Liver (tissue), 3 donors: ENCODE measurements at regions not wholly inside any gene's neighbourhood (a gene's known extent, or its start where the extent isn't known, plus 50 kb on each side); places are given as distances from the start of the nearest gene placed in this dataset.

Experiments
- FOXA1 ChIP-seq: IDR thresholded peaks from 2 replicates; pipeline ENCODE4 v1.6.1; 2016; ENCODE audit warnings: antibody characterized with exemption
- GABPA ChIP-seq, 2 donors: IDR thresholded peaks in 1 of 2; conservative IDR thresholded peaks in 1 of 2; 2 replicates each; pipeline ENCODE4 v1.6.1; 2016; ENCODE audit warnings: antibody characterized with exemption in 2 of 2, mild to moderate bottlenecking in 1 of 2, moderate library complexity in 1 of 2
- JUND ChIP-seq, 2 donors: IDR thresholded peaks; 2 replicates each; pipeline ENCODE4 v1.6.1; 2016; ENCODE audit warnings: antibody characterized with exemption in 2 of 2
- NR2F2 ChIP-seq: IDR thresholded peaks from 2 replicates; pipeline ENCODE4 v1.6.1; 2016; ENCODE audit warnings: antibody characterized with exemption
- RAD21 ChIP-seq, 2 donors: IDR thresholded peaks; 2 replicates each; pipeline ENCODE4 v1.6.1; 2016; ENCODE audit warnings: antibody characterized with exemption in 2 of 2, mild to moderate bottlenecking in 2 of 2
- RXRA ChIP-seq, 2 donors: IDR thresholded peaks; 2 replicates each; pipeline ENCODE4 v1.6.1; 2017 to 2018; ENCODE audit warnings: antibody characterized with exemption in 2 of 2, mild to moderate bottlenecking in 1 of 2
- SP1 ChIP-seq: IDR thresholded peaks from 2 replicates; pipeline ENCODE4 v1.6.1; 2018; ENCODE audit warnings: antibody characterized with exemption, mild to moderate bottlenecking
- TAF1 ChIP-seq: conservative IDR thresholded peaks from 2 replicates; pipeline ENCODE4 v1.6.1; 2016; ENCODE audit warnings: antibody characterized with exemption, mild to moderate bottlenecking
- TF ChIP-seq, protein P1 (sequence below): fragments of 150-350 bp; IDR thresholded peaks from 2 replicates; pipeline ENCODE4 v1.5.1; 2017; ENCODE audit warnings: improper control_type of control experiment, low read depth, low read length; ENCODE audit not compliant: missing input control
- TF ChIP-seq, protein P2 (sequence below): IDR thresholded peaks from 2 replicates; pipeline ENCODE4 v1.6.1; 2016; ENCODE audit warnings: antibody characterized with exemption
- TF ChIP-seq, protein P3 (sequence below): IDR thresholded peaks from 2 replicates; pipeline ENCODE4 v1.6.1; 2016; ENCODE audit warnings: antibody characterized with exemption, mild to moderate bottlenecking
- TF ChIP-seq, protein P4 (sequence below): IDR thresholded peaks from 2 replicates; pipeline ENCODE4 v1.6.1; 2016; ENCODE audit warnings: antibody characterized with exemption
- TF ChIP-seq, protein P5 (sequence below): IDR thresholded peaks from 2 replicates; pipeline ENCODE4 v1.6.1; 2016; ENCODE audit warnings: antibody characterized with exemption
- donor health status: healthy.
- donor health status: healthy.

DNA sequence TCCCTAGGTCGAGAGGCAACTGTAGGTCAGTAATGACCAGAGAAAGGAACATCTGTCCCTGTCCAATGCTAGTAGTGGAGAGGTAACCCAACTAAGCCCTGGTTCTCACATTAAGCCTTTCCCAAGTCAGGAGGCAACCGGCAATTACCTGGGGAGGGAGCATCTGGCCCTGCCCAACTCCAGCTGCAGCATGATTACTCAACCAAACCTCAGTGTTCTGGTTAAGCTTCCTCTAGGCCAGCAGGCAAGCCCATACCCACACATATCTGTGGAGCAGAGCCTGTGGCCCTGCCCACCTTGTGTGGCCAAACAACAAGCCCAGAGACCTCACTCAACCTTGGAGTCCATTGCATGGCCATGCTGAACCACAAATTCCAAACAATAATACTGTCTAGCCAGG lies 220.8 kb upstream of the SLC24A2 start:
- TF ChIP-seq NR2F2, result no peak
- TF ChIP-seq, protein P1, sequence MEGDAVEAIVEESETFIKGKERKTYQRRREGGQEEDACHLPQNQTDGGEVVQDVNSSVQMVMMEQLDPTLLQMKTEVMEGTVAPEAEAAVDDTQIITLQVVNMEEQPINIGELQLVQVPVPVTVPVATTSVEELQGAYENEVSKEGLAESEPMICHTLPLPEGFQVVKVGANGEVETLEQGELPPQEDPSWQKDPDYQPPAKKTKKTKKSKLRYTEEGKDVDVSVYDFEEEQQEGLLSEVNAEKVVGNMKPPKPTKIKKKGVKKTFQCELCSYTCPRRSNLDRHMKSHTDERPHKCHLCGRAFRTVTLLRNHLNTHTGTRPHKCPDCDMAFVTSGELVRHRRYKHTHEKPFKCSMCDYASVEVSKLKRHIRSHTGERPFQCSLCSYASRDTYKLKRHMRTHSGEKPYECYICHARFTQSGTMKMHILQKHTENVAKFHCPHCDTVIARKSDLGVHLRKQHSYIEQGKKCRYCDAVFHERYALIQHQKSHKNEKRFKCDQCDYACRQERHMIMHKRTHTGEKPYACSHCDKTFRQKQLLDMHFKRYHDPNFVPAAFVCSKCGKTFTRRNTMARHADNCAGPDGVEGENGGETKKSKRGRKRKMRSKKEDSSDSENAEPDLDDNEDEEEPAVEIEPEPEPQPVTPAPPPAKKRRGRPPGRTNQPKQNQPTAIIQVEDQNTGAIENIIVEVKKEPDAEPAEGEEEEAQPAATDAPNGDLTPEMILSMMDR, result no peak
- TF ChIP-seq RAD21 (IDR thresholded peaks at IDR 0.05), result no peak
- TF ChIP-seq, protein P2, sequence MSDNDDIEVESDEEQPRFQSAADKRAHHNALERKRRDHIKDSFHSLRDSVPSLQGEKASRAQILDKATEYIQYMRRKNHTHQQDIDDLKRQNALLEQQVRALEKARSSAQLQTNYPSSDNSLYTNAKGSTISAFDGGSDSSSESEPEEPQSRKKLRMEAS, result no peak
- TF ChIP-seq JUND (IDR thresholded peaks at IDR 0.05), result no peak
- TF ChIP-seq, protein P3, sequence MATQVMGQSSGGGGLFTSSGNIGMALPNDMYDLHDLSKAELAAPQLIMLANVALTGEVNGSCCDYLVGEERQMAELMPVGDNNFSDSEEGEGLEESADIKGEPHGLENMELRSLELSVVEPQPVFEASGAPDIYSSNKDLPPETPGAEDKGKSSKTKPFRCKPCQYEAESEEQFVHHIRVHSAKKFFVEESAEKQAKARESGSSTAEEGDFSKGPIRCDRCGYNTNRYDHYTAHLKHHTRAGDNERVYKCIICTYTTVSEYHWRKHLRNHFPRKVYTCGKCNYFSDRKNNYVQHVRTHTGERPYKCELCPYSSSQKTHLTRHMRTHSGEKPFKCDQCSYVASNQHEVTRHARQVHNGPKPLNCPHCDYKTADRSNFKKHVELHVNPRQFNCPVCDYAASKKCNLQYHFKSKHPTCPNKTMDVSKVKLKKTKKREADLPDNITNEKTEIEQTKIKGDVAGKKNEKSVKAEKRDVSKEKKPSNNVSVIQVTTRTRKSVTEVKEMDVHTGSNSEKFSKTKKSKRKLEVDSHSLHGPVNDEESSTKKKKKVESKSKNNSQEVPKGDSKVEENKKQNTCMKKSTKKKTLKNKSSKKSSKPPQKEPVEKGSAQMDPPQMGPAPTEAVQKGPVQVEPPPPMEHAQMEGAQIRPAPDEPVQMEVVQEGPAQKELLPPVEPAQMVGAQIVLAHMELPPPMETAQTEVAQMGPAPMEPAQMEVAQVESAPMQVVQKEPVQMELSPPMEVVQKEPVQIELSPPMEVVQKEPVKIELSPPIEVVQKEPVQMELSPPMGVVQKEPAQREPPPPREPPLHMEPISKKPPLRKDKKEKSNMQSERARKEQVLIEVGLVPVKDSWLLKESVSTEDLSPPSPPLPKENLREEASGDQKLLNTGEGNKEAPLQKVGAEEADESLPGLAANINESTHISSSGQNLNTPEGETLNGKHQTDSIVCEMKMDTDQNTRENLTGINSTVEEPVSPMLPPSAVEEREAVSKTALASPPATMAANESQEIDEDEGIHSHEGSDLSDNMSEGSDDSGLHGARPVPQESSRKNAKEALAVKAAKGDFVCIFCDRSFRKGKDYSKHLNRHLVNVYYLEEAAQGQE, result no peak
- no peak for TF ChIP-seq SP1
- no peak for TF ChIP-seq FOXA1
- TF ChIP-seq TAF1, result no peak
- no peak for TF ChIP-seq GABPA (IDR thresholded peaks at IDR 0.05 in 1 of 2, conservative IDR thresholded peaks at IDR 0.05 in 1 of 2)
- TF ChIP-seq RXRA (IDR thresholded peaks at IDR 0.05), result no peak
- TF ChIP-seq, protein P4, sequence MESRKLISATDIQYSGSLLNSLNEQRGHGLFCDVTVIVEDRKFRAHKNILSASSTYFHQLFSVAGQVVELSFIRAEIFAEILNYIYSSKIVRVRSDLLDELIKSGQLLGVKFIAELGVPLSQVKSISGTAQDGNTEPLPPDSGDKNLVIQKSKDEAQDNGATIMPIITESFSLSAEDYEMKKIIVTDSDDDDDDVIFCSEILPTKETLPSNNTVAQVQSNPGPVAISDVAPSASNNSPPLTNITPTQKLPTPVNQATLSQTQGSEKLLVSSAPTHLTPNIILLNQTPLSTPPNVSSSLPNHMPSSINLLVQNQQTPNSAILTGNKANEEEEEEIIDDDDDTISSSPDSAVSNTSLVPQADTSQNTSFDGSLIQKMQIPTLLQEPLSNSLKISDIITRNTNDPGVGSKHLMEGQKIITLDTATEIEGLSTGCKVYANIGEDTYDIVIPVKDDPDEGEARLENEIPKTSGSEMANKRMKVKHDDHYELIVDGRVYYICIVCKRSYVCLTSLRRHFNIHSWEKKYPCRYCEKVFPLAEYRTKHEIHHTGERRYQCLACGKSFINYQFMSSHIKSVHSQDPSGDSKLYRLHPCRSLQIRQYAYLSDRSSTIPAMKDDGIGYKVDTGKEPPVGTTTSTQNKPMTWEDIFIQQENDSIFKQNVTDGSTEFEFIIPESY, result no peak
- TF ChIP-seq, protein P5, sequence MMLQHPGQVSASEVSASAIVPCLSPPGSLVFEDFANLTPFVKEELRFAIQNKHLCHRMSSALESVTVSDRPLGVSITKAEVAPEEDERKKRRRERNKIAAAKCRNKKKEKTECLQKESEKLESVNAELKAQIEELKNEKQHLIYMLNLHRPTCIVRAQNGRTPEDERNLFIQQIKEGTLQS, result no peak
